GM06990 (cell line): ENCODE measurements at regions not wholly inside any gene's neighbourhood (a gene's known extent, or its start where the extent isn't known, plus 50 kb on each side); places are given as distances from the start of the nearest gene placed in this dataset.

Source experiments
- DNase-seq: peaks from one replicate; pipeline ENCODE4 v3.0.0-alpha.2; 2011; ENCODE audit not compliant: insufficient read length; ENCODE audit errors: extremely low read depth
- H3K27me3 ChIP-seq: replicated peaks from 2 replicates; pipeline ENCODE4 v1.6.0; 2011; ENCODE audit warnings: low read length; ENCODE audit not compliant: control insufficient read depth, insufficient read depth
- H3K36me3 ChIP-seq: 2 replicates; pipeline ENCODE4 v1.5.1; 2011; ENCODE audit warnings: low read length; ENCODE audit not compliant: control insufficient read depth, insufficient read depth
- H3K4me3 ChIP-seq: replicated peaks from 2 replicates; pipeline ENCODE4 v1.5.1; 2011; ENCODE audit warnings: low read depth, mild to moderate bottlenecking, control low read depth, low read length
- TF ChIP-seq, protein P1 (sequence below): IDR thresholded peaks from 2 replicates; pipeline ENCODE4 v1.5.1; 2011; ENCODE audit warnings: low read length, control low read depth, mild to moderate bottlenecking, inconsistent platforms; ENCODE audit not compliant: insufficient read depth, poor library complexity, severe bottlenecking

DNA sequence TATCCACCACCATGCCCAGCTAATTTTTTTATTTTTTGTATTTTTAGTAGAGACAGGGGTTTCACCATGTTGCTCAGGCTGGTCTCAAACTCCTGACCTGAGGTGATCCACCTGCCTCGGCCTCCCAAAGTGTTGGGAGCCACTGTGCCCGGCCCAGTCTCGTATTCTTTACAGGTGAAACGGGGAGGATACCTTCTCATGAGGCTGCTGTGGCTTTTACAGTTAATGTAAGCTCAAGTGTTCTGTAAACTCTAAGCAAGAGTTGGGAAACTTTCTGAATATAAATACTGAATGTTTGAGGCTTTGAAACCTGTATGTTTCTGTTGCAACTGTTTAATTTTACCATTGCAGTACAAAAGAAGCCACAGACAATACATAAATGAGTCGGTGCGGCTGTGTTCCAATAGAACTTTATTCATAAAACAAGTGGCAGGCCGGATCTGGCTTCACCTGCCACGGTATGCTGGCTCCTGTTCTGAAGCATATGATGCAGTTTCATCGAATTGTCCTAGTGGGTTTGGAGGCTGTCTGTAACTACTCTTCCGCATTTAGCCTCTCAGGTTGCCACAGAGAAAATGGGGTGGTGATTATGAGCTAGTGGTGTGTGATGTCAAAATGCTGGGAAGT, 192.5 kb upstream of the ZFP64 start:
- TF ChIP-seq, protein P1, sequence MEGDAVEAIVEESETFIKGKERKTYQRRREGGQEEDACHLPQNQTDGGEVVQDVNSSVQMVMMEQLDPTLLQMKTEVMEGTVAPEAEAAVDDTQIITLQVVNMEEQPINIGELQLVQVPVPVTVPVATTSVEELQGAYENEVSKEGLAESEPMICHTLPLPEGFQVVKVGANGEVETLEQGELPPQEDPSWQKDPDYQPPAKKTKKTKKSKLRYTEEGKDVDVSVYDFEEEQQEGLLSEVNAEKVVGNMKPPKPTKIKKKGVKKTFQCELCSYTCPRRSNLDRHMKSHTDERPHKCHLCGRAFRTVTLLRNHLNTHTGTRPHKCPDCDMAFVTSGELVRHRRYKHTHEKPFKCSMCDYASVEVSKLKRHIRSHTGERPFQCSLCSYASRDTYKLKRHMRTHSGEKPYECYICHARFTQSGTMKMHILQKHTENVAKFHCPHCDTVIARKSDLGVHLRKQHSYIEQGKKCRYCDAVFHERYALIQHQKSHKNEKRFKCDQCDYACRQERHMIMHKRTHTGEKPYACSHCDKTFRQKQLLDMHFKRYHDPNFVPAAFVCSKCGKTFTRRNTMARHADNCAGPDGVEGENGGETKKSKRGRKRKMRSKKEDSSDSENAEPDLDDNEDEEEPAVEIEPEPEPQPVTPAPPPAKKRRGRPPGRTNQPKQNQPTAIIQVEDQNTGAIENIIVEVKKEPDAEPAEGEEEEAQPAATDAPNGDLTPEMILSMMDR: no peak
- DNase-seq: no peak
- H3K4me3 ChIP-seq: no peak overlapping the region
- H3K27me3 ChIP-seq: no peaks in the 10 kb centered on the region
- H3K36me3 ChIP-seq: no peaks in the 10 kb centered on the region

DNA sequence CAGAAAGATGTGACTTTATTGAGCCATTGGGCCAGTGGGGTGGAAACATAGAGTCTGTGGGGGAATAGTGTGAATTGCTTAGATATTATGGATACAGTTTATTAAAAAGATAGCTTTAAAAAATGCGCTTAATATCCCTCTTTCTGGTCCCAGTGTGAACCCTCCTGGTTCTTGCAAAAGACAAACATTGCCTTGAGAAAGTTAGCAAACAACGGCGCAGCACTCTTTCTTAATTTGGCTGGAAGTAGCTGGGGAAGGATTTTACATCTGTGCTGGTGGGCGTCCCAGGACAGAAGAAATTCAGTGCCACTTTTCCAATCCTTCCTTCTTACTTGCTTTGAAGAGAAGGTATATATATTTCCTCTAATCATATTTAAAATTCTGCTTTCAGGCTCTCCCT, 191.4 kb upstream of the ZFP64 start:
- no peak overlapping the region for H3K4me3 ChIP-seq
- H3K36me3 ChIP-seq: no peaks in the 10 kb centered on the region
- TF ChIP-seq, protein P1: no peak
- no peaks in the 10 kb centered on the region for H3K27me3 ChIP-seq
- DNase-seq: no peak

DNA sequence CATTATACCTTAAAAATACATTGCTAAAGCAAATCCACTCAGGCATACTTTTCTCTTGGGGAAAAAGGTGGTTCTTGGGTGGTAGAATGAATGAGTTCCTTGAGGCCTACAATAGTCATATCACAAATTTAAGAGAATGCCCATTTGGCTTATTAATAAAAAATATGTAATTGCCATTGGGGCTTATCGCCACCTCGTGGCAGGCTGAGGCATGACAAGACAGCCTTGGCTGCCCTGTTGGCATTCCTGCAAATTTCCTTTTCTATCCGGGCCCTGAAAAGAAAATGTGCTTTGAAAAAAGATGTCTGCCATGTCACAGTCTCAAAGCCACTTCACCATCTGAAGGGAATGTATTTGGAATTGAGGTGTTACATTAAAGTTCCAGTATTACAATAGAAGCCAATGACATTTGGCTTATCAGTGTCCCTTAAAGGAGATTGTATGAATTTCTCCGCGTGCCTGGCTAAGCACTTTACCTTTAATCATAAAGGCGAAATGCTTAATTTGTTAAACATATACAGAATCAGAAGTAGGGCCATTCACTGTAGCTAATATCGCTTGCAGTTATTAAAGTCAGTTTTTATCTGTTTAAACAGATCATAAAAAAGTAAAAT, 188.3 kb upstream of the ZFP64 start:
- H3K36me3 ChIP-seq: no peaks in the 10 kb centered on the region
- no peaks in the 10 kb centered on the region for H3K27me3 ChIP-seq
- TF ChIP-seq, protein P1: peak; percentile 90
- no peak for DNase-seq
- no peak overlapping the region for H3K4me3 ChIP-seq

DNA sequence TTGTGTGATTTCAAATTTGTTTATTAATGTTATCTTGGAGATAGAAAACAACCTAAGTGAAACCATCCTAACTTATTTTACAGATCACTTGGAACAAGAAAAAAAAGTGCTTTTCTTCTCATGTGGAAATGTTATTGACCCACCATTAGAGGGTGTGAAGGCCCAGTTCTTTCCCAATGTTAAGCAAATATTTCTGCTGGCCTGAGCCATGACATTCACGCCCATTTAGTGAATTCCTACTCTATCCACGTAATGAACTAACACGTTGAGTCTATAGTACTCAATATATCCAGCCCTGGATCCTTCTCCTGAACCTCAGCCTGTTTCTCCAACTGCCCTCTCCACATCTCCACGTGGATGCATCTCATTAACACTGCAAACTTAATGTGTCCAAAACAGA, 180.6 kb upstream of the ZFP64 start:
- Histone ChIP-seq H3K27me3 (no peaks in the 10 kb centered on the region; the same call in 1 of the 2 replicates), H3K36me3 (no peaks in the 10 kb centered on the region), H3K4me3 (no peak overlapping the region)
- TF ChIP-seq, protein P1: no peak
- DNase-seq: no peak

DNA sequence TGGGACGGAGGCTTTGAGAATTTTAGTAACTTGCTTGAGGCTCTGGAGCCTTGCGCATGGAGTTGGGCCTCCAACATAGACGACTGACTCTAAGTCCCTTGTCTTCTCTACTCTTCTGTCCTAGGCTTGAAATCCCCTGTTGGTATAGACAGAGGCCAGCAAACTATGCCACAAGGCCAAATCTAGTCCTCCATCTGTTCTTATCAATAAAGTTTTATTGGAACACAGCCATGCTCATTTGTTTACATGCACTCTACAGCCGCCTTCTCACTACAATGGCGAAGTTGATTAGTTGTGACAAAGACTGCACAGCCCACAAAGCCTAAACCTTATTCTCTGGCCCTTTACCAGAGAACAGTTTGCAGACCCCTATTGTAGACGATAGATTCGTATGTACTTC, 174.1 kb upstream of the ZFP64 start:
- no peak overlapping the region for H3K4me3 ChIP-seq
- DNase-seq: no peak
- H3K36me3 ChIP-seq: no peaks in the 10 kb centered on the region
- TF ChIP-seq, protein P1: no peak
- no peaks in the 10 kb centered on the region for H3K27me3 ChIP-seq
